ENCODE measurements at regions not wholly inside any gene's neighbourhood (a gene's known extent, or its start where the extent isn't known, plus 50 kb on each side); places are given as distances from the start of the nearest gene placed in this dataset.

GRCh38 chr5:81914696-81915095 lies 57.1 kb upstream of the ATG10 start:
- TF ChIP-seq, protein P1, sequence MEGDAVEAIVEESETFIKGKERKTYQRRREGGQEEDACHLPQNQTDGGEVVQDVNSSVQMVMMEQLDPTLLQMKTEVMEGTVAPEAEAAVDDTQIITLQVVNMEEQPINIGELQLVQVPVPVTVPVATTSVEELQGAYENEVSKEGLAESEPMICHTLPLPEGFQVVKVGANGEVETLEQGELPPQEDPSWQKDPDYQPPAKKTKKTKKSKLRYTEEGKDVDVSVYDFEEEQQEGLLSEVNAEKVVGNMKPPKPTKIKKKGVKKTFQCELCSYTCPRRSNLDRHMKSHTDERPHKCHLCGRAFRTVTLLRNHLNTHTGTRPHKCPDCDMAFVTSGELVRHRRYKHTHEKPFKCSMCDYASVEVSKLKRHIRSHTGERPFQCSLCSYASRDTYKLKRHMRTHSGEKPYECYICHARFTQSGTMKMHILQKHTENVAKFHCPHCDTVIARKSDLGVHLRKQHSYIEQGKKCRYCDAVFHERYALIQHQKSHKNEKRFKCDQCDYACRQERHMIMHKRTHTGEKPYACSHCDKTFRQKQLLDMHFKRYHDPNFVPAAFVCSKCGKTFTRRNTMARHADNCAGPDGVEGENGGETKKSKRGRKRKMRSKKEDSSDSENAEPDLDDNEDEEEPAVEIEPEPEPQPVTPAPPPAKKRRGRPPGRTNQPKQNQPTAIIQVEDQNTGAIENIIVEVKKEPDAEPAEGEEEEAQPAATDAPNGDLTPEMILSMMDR (IDR thresholded peaks at IDR 0.05) = no peak
- TF ChIP-seq POLR2A (IDR thresholded peaks at IDR 0.05) (no peak), POLR2AphosphoS5 (IDR thresholded peaks at IDR 0.05) (no peak)
